PC-9 (cell line): ENCODE measurements at regions not wholly inside any gene's neighbourhood (a gene's known extent, or its start where the extent isn't known, plus 50 kb on each side); places are given as distances from the start of the nearest gene placed in this dataset.

Source experiments
- CTCF ChIP-seq: fragments of 200-600 bp; sonication (generic); conservative IDR thresholded peaks from 2 replicates; pipeline ENCODE4 v1.6.1; 2017; ENCODE audit warnings: mixed run types, antibody characterized with exemption, mild to moderate bottlenecking, moderate library complexity
- EZH2 ChIP-seq: fragments of 200-600 bp; sonication (generic); IDR thresholded peaks from 2 replicates; pipeline ENCODE4 v1.8.0; 2017; ENCODE audit warnings: antibody characterized with exemption, low read depth

DNA sequence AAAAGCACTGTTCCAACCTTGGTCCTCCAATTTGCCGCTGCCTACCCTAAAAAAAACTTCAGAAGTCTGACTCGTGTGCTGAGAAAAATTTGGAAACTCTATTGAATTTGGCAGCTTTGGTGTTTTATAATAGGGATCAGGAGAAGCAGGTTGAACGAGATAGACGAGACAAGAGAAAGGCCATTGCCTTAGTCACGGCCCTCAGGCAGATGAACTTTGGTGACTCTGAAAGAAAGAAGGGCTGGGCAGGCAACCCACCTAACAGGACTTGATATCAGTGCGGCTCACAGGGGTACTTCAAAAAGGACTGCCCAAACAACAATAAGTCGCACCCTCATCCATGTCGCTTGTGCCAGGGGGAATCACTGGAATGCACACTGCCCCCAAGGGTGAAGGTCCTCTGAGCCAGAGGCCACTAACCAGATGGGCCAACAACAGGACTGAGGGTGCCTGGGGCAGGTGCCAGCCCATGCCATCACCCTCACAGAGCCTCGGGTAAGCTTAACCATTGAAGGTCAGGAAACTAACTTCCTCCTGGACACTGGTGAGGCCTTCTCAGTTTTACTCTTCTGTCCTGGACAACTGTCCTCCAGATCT, 102.5 kb upstream of the SSTR1 start:
- TF ChIP-seq CTCF (no peak), EZH2 (no peak)
